Activated naive CD8-positive, alpha-beta T cell treated with anti-CD3 and anti-CD28 coated beads for 36 hours (primary cell): ENCODE measurements at regions not wholly inside any gene's neighbourhood (a gene's known extent, or its start where the extent isn't known, plus 50 kb on each side); places are given as distances from the start of the nearest gene placed in this dataset.
"Not testable (repeated sequence)": the region's sequence is repeated elsewhere in the genome, so short reads cannot be mapped to it uniquely, and the experiment has no call there.

Source experiments
- DNase-seq: peaks from one replicate; pipeline ENCODE4 v3.0.0; 2021
- H3K27ac Mint-ChIP-seq: one replicate; pipeline ENCODE4 v1.8.0; 2022; ENCODE audit warnings: mild to moderate bottlenecking, moderate library complexity, mixed read lengths
- H3K27me3 Mint-ChIP-seq: one replicate; pipeline ENCODE4 v1.8.0; 2022; ENCODE audit warnings: mild to moderate bottlenecking, mixed read lengths
- H3K36me3 Mint-ChIP-seq: one replicate; pipeline ENCODE4 v1.8.0; 2021; ENCODE audit warnings: mild to moderate bottlenecking, mixed read lengths
- H3K4me1 Mint-ChIP-seq: one replicate; pipeline ENCODE4 v1.8.0; 2021; ENCODE audit warnings: mixed read lengths
- H3K4me3 Mint-ChIP-seq: one replicate; pipeline ENCODE4 v1.8.0; 2022; ENCODE audit warnings: mild to moderate bottlenecking, moderate library complexity, mixed read lengths
- H3K9me3 Mint-ChIP-seq: one replicate; pipeline ENCODE4 v1.8.0; 2022; ENCODE audit warnings: mixed read lengths

DNA sequence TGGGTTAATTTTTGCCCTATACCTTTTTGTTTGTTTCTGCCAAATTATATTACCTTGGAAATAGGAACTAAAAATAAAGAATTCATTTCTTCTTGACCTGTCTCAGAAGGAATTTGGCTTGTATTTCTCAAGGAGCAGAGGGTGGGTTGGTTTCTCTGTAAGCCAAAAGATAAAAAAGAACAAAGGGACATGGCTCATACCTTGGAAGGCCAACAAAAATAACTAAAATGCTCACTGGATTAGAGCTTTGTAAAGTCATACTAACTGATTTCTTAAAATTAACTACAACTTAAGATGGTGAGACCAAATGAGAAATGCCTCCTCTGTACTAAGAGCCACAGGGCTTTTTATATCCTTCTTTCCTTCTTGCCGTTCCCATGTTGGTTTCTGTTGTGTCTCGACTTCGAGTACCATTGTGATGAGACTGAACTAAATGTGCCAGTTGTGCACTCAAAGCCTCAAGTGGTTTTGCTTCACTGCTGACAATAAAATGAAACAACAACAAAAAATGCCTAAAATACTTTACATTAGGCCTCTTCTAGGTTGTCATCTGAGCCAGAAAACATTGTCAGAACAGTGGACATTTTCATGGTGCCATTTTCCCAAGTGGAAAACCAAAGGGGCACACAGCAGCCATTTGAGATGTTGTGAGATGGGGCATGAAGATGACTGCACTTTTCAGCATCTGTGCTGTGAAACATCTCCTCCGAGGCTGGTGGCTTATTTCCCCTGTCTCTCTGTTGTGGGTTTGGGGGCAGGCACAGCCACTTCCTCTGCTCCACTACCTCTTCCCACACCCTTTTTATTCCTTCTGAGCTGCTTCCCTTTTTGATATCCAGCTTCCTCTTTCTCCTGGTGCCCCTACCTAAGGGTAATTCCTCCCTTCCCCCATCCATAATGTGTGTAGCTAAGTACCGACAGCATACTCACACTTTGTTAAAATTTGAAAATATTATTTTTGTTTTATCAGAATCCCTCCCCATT lies 51.8 kb upstream of the AGR3 start:
- Mint-ChIP-seq H3K36me3 (peaks cover 3% of the 10 kb centered on the region), H3K27ac (peak overlapping the region; percentile 23), H3K27me3 (peaks cover 4% of the 10 kb centered on the region), H3K4me1 (peaks cover 42% of the 10 kb centered on the region), H3K4me3 (peak overlapping the region; percentile 26), H3K9me3 (no peaks in the 10 kb centered on the region)
- DNase-seq, result peak; percentile 17

- no peaks in the 10 kb centered on the region for H3K27me3 Mint-ChIP-seq
- peak; percentile 9 for DNase-seq
- no peak overlapping the region for H3K27ac Mint-ChIP-seq
- H3K4me1 Mint-ChIP-seq, result peaks cover 43% of the 10 kb centered on the region
- H3K4me3 Mint-ChIP-seq, result no peak overlapping the region
- peaks cover 3% of the 10 kb centered on the region for H3K36me3 Mint-ChIP-seq
- H3K9me3 Mint-ChIP-seq, result no peaks in the 10 kb centered on the region
Observed at GRCh38 chr7:16934722-16935340, 53.0 kb upstream of the AGR3 start.

GRCh38 chr7:16935341-16935735 lies 53.6 kb upstream of the AGR3 start:
- H3K4me1 Mint-ChIP-seq, result peaks cover 40% of the 10 kb centered on the region

DNA sequence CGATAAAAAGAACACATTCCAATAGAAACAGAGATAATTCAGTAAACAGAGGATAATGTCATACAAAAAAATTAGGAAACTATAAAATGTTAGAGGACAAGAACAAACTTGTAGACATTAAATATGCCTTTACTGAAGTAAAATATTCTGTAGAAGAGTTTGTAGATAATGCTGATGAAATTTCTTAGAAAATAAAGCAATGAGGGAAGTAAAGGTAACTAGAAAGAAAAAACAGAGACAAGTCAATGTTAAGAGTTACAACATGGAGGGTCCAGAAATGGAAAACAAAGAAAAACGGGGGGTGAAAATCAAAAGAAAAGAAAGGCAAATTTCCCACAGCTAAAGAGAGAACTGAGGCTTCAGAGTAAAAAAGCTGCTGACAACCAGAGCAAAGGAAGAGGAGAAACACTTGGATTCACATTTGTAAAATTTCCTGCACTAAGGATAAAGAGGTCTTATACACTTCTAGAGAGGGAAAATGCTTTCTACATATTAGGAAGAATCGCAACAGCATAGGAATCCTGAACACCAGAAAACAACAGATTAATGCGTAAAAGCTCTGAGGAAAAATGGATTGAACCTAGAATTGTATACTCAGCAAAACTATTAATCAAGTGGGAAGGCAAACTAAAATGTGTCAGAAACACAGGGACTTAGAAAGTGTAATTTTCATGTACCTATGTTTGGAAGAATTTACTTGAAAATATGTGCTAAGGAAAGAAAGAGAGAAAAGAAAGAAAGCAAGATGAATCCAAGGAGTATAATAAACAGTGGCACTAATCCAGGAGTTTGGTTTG lies 55.0 kb upstream of the AGR3 start:
- no peak for DNase-seq
- H3K27ac Mint-ChIP-seq, result no peak overlapping the region
- H3K9me3 Mint-ChIP-seq, result no peaks in the 10 kb centered on the region
- H3K4me3 Mint-ChIP-seq, result no peak overlapping the region
- H3K36me3 Mint-ChIP-seq, result peaks cover 3% of the 10 kb centered on the region
- peaks cover 33% of the 10 kb centered on the region for H3K4me1 Mint-ChIP-seq
- no peaks in the 10 kb centered on the region for H3K27me3 Mint-ChIP-seq

More at GRCh38 chr7:16935341-16935735, 53.6 kb upstream of the AGR3 start:
- Mint-ChIP-seq H3K9me3 (no peaks in the 10 kb centered on the region), H3K27ac (no peak overlapping the region), H3K36me3 (peaks cover 3% of the 10 kb centered on the region), H3K4me3 (no peak overlapping the region), H3K27me3 (no peaks in the 10 kb centered on the region)
- DNase-seq, result no peak

GRCh38 chr7:16939161-16939560 lies 57.4 kb upstream of the AGR3 start:
- H3K9me3 Mint-ChIP-seq, result no peaks in the 10 kb centered on the region
- no peak overlapping the region for H3K27ac Mint-ChIP-seq
- no peaks in the 10 kb centered on the region for H3K27me3 Mint-ChIP-seq
- H3K4me1 Mint-ChIP-seq, result peaks cover 20% of the 10 kb centered on the region
- H3K4me3 Mint-ChIP-seq, result no peak overlapping the region
- no peaks in the 10 kb centered on the region for H3K36me3 Mint-ChIP-seq
- DNase-seq, result no peak

GRCh38 chr7:16940776-16941175 lies 59.0 kb upstream of the AGR3 start:
- H3K27me3 Mint-ChIP-seq, result peaks cover 5% of the 10 kb centered on the region
- peaks cover 3% of the 10 kb centered on the region for H3K9me3 Mint-ChIP-seq
- peaks cover 12% of the 10 kb centered on the region for H3K4me1 Mint-ChIP-seq
- H3K27ac Mint-ChIP-seq, result no peak overlapping the region
- DNase-seq, result no peak
- no peaks in the 10 kb centered on the region for H3K36me3 Mint-ChIP-seq
- H3K4me3 Mint-ChIP-seq, result no peak overlapping the region

DNA sequence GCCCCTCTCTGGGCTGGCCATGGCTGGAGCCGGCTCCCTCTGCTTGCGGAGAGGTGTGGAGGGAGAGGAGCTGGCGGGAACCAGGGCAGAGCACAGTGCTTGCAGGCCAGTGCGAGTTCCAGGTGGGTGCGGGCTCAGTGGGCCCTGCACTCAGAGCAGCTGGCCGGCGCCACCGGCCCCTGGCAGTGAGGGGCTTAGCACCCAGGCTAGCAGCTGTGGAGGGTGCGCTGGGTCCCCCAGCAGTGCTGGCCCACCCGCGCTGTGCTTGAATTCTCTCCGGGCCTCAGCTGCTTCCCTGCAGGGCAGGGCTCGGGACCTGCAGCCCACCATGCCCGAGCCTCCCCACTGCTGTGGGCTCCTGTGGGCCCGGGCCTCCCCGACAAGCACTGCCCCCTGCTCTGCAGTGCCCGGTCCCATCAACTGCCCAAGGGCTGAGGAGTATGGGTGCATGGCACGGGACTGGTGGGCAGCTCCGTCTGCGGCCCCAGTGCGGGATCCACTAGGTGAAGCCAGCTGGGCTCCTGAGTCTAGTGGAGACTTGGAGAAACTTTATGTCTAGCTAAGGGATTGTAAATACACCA lies 61.2 kb upstream of the AGR3 start:
- Mint-ChIP-seq H3K27me3 (peaks cover 5% of the 10 kb centered on the region), H3K4me1 (peaks cover 12% of the 10 kb centered on the region), H3K27ac (no peak overlapping the region), H3K4me3 (no peak overlapping the region), H3K9me3 (peaks cover 9% of the 10 kb centered on the region), H3K36me3 (peaks cover 4% of the 10 kb centered on the region)
- DNase-seq, result no peak

- H3K36me3 Mint-ChIP-seq, result peaks cover 5% of the 10 kb centered on the region
Observed at GRCh38 chr7:16944936-16945335, 63.2 kb upstream of the AGR3 start.

DNA sequence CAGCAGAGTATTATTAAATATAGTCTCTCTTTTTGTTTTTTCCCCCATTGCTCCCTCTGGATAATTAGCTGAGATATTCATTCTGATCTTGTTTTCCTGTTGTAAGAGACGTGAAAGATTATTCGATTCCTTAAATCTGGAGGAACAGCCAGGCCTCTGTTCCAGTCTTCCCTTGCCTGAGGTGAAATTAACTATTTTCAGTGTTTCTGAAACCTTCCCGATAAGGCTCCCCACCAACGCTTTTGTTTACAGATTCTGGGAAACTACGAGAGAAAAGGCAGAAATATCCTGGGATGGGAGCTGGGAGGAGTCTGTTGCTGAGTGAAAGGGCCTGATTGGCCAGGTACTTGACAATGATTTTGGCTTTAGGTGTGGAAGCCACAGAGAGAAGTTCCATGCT lies 63.6 kb upstream of the AGR3 start:
- Mint-ChIP-seq H3K4me1 (no peaks in the 10 kb centered on the region), H3K36me3 (peaks cover 5% of the 10 kb centered on the region)

More at GRCh38 chr7:16944936-16945335, 63.2 kb upstream of the AGR3 start:
- no peak for DNase-seq
- peaks cover 5% of the 10 kb centered on the region for H3K27me3 Mint-ChIP-seq
- H3K4me1 Mint-ChIP-seq, result no peaks in the 10 kb centered on the region
- H3K27ac Mint-ChIP-seq, result no peak overlapping the region
- H3K4me3 Mint-ChIP-seq, result no peak overlapping the region
- peaks cover 22% of the 10 kb centered on the region for H3K9me3 Mint-ChIP-seq

GRCh38 chr7:16948110-16948509 lies 66.3 kb upstream of the AGR3 start:
- not testable (repeated sequence) for H3K27ac Mint-ChIP-seq

More for the DNA sequence above, 63.6 kb upstream of the AGR3 start:
- no peak overlapping the region for H3K27ac Mint-ChIP-seq
- H3K27me3 Mint-ChIP-seq, result peaks cover 5% of the 10 kb centered on the region
- no peak for DNase-seq
- H3K4me3 Mint-ChIP-seq, result no peak overlapping the region
- H3K9me3 Mint-ChIP-seq, result peaks cover 22% of the 10 kb centered on the region

GRCh38 chr7:16951483-16952080 lies 69.8 kb upstream of the AGR3 start:
- peaks cover 5% of the 10 kb centered on the region for H3K36me3 Mint-ChIP-seq
- H3K4me1 Mint-ChIP-seq, result no peaks in the 10 kb centered on the region
- no peak overlapping the region for H3K4me3 Mint-ChIP-seq
- H3K27ac Mint-ChIP-seq, result no peak overlapping the region
- no peaks in the 10 kb centered on the region for H3K27me3 Mint-ChIP-seq
- H3K9me3 Mint-ChIP-seq, result peaks cover 19% of the 10 kb centered on the region
- DNase-seq, result no peak

More at GRCh38 chr7:16948110-16948509, 66.3 kb upstream of the AGR3 start:
- H3K9me3 Mint-ChIP-seq, result peaks cover 22% of the 10 kb centered on the region
- not testable (repeated sequence) for H3K36me3 Mint-ChIP-seq, H3K4me1 Mint-ChIP-seq, H3K4me3 Mint-ChIP-seq, DNase-seq, H3K27me3 Mint-ChIP-seq

GRCh38 chr7:16954321-16954720 lies 72.5 kb upstream of the AGR3 start:
- Mint-ChIP-seq H3K4me3 (no peak overlapping the region), H3K27me3 (no peaks in the 10 kb centered on the region)

DNA sequence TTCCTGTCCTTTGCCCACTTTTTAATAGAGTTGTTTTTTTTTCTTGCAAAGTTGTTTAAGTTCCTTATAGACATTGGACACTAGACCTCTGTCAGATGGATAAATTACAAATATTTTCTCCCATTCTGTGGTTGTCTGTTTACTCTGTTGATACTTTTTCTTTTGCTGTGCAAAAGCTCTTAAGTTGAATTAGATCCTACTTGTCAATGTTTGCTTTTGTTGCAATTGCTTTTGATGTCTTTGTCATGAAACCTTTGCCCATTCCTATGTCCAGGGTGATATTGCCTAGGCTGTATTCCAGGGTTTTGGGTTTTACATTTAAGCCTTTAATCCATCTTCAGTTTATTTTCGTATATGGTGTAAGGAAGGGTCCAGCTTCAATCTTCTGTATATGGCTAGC lies 76.9 kb upstream of the AGR3 start:
- H3K36me3 Mint-ChIP-seq, result no peaks in the 10 kb centered on the region
- H3K9me3 Mint-ChIP-seq, result peaks cover 4% of the 10 kb centered on the region
- no peak for DNase-seq
- H3K4me1 Mint-ChIP-seq, result no peaks in the 10 kb centered on the region
- no peak overlapping the region for H3K27ac Mint-ChIP-seq
- no peak overlapping the region for H3K4me3 Mint-ChIP-seq
- no peaks in the 10 kb centered on the region for H3K27me3 Mint-ChIP-seq

More at GRCh38 chr7:16954321-16954720, 72.5 kb upstream of the AGR3 start:
- no peak overlapping the region for H3K27ac Mint-ChIP-seq
- H3K36me3 Mint-ChIP-seq, result no peaks in the 10 kb centered on the region
- no peak for DNase-seq
- peaks cover 2% of the 10 kb centered on the region for H3K9me3 Mint-ChIP-seq
- no peaks in the 10 kb centered on the region for H3K4me1 Mint-ChIP-seq

GRCh38 chr7:16960337-16960965 lies 78.7 kb upstream of the AGR3 start:
- H3K4me1 Mint-ChIP-seq, result no peaks in the 10 kb centered on the region
- H3K27ac Mint-ChIP-seq, result no peak overlapping the region
- H3K4me3 Mint-ChIP-seq, result no peak overlapping the region

More at GRCh38 chr7:16960337-16960965, 78.7 kb upstream of the AGR3 start:
- peaks cover 6% of the 10 kb centered on the region for H3K9me3 Mint-ChIP-seq
- no peak for DNase-seq
- H3K27me3 Mint-ChIP-seq, result no peaks in the 10 kb centered on the region
- no peaks in the 10 kb centered on the region for H3K36me3 Mint-ChIP-seq
